GM21515 (cell line): ENCODE measurements at regions not wholly inside any gene's neighbourhood (a gene's known extent, or its start where the extent isn't known, plus 50 kb on each side); places are given as distances from the start of the nearest gene placed in this dataset.
"Not testable (repeated sequence)": the region's sequence is repeated elsewhere in the genome, so short reads cannot be mapped to it uniquely, and the experiment has no call there.

Experiments used
- ATAC-seq: cut with Tn5 transposase; IDR thresholded peaks from one replicate; pipeline ENCODE4 v1.9.1; 2021; ENCODE audit not compliant: unreplicated experiment

DNA sequence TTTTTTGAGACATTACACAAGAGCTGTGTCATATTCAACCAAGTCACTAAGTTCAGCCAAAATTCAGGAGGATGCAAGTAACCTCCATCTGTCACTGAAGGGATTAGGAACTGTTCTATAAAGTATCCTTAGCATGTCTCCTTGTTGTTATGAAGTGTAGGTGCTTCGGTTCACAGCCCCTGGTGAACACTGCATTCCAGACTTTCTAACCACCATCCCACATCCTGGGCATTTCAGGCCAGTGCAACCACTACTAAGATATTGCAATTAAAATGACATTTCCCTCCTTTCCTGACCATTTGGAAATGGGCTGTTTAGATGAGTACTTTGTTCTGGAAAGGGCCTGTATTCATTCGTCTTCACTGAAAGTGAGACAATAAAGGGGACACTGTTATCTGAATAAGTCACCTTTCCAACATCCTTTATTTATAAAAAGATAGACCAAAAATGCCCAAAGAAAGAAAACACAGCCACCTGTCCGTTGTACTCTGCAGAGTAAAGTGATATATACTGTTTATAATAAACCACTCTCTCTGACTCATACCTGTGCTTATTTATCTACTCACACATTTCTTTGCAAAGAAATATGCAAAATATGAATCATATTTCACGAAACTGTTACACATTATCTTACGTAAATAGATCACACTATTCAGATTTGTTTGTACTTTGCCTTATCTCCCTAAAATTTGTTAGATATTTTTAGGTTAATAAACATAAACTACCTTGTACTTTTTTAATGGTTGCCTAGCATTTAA lies 861.9 kb downstream of the CDH18 start:
- no peak for ATAC-seq

DNA sequence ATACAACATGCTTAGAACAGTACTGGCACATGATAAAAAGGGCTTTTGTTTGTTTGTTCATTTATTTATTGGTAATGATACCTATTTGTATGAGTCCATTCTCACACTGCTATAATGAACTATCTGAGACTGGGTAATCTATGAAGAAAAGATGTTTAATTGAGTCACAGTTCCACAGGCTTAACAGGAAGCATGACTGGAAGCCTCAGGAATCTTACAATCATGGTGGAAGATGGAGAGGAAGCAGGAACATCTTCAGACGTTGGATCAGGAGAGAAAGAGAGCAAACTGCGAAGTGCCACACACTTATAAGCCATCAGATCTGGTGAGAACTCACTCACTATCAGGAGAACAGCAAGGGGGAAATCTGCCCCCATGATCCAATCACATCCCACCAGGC lies 847.7 kb downstream of the CDH18 start:
- ATAC-seq: no peak

DNA sequence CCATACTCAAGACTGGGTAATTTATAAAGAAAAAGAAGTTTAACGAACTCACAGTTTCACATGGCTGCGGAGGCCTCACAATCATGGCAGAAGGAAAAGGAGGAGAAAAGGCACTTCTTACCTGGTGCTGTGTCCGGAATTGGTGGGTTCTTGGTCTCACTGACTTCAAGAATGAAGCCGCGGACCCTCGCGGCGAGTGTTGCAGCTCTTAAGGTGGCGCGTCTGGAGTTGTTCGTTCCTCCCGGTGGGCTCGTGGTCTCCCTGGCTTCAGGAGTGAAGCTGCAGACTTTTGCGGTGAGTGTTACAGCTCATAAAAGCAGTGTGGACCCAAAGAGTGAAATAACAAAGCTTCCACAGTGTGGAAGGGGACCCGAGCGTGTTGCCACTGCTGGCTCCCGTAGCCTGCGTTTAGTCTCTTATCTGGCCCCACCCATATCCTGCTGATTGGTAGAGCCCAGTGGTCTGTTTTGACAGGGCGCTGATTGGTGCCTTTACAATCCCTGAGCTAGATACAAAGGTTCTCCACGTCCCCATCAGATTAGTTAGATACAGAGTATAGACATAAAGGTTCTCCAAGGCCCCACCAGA lies 846.0 kb downstream of the CDH18 start:
- ATAC-seq: not testable (repeated sequence)

DNA sequence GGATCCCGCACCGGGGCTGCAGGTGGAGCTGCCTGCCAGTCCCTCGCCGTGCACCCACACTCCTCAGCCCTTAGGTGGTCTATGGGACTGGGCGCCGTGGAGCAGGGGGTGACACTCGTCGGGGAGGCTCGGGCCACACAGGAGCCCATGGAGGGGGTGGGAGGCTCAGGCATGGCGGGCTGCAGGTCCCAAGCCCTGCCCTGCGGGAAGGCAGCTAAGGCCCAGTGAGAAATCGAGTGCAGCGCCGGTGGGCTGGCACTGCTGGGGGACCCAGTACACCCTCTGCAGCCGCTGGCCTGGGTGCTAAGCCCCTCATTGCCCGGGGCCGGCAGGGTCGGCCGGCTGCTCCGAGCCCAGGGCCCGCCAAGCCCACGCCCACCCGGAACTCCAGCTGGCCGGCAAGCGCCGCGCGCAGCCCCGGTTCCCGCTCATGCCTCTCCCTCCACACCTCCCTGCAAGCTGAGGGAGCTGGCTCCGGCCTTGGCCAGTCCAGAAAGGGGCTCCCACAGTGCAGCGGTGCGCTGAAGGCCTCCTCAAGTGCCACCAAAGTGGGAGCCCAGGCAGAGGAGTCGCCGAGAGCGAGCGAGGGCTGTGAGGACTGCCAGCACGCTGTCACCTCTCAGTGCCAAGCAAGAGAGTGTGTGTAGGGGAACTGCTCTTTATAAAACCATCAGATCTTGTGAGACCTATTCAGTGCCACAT lies 845.1 kb downstream of the CDH18 start:
- not testable (repeated sequence) for ATAC-seq

DNA sequence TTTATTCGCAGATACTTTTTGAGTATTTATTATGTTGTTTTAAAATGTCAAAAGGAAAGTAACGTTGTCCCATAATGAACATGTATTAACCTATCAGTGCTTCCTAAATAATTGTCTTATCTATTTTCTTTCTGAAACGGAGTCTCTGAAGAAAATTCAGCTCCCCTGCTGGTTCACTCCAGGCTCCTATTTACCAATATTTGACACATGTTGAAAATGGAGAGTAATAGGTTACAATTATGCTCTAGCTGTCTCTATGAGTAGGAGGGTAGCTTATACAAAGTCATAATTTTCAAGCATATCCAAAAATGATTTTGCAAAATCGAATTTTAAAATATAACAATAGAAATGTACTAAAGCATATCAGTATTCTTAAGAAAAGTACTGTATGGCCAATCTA lies 844.1 kb downstream of the CDH18 start:
- ATAC-seq: no peak

DNA sequence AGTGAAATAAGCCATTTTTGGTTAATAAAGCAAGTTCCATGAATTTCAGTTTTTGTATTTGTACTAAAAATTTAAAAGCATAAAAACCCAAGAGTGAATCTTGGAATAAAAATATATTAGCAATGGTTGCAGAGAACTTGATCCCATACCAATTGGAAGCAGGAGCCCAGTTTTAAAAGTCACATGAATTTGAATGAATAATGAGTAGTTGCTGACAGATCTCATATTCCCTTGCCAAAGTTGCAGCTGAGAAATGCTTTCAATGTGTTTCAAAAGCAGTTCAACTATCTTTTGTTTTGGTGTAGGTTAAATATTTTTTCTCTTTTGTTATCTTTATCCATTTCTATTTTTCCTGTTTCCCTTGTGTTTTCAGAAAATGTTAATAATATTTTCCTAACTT lies 818.6 kb downstream of the CDH18 start:
- no peak for ATAC-seq

DNA sequence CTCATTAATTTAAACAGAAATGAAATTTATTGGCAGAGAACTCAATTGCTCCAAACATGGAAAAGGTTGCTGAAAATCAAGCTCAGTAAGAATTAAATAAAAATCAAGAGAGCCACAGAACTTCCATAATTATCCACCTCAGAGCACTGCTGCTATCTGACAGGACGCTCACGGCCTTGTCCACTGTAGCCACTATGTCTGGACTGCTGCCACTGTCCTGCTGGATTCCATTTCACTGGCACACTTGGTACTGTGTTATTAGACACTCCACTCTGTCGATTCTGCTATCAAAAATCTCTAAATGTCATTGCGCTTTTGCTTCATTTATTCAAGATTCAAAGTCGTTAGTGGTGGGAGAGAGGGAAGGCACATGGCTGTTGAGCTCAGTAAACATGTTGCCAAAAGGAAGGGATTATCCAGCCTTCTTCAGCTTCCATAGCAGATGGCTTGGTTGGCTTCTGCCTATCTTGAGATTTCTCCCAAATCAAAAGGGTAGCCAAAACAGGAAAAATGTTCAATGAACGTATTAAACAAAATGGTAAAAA lies 815.0 kb downstream of the CDH18 start:
- ATAC-seq: no peak

DNA sequence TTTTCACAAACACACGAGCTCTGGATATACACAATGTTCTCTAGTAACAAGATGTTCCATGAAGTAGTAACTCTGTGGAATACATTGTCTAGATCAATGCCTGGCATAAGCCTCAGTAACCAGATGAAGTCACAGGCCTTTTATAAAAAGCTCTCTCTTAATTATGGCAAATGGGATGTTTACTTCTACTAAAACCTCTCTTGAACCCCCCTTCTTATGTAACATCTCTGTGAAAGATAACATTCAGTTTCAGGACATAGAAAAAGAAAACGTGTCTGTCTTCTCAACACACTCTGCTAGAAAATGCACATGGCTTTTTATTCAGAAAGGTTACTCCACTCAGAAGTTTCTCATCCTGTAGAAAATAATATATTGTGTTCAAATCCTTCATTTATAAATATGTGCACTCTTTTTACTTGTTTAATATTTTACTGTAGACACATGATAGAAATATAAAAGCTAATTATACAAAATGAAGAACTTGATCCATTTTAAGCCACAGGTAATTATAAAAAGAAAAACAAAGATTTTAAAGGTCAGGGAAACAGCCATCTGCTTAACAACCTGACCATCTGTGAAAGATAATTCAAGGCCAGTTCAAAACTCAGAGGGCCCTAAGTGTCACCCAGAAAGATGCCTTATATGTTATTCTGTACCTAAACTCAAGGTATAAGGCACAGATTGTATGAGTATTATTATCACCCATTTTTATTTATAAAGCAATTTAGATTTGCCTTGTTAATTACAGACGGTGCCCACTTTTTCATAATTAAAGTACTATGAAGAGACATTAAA lies 812.0 kb downstream of the CDH18 start:
- ATAC-seq: no peak

DNA sequence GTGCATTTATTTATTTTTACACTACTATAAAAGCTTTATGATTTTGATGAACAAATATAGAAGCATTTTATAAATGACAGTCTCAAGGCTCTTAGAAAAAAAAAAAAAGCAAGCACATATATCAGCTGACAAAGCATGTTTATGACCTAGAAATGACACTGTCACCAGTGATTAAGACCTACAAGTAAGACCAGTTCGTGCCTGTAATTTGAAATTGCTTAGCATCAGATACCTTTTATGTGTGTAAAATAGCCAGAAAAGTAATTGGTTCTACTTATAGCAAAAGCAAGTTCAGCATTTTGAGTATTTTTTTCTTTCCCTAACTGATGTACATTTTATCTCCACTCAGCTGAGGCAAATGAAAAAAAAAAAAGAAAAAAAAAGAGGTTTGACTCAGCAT lies 808.4 kb downstream of the CDH18 start:
- no peak for ATAC-seq

DNA sequence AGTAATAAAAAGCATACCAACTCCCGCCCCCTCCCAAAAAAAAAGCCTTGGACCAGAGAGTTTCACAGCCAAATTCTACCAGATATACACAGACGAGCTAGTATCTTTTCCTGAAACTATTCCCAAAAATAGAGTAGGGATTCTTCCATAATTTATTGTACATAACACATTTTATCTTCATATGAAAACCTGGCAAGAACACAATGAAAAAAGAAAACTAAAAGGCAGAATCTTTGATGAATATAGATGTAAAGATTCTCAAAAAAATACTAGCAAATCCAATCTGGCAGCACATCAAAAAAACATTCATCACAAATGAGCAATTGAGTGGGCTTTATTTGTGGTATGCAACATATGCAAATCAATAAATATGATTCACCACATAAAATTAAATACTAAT lies 798.8 kb downstream of the CDH18 start:
- no peak for ATAC-seq

DNA sequence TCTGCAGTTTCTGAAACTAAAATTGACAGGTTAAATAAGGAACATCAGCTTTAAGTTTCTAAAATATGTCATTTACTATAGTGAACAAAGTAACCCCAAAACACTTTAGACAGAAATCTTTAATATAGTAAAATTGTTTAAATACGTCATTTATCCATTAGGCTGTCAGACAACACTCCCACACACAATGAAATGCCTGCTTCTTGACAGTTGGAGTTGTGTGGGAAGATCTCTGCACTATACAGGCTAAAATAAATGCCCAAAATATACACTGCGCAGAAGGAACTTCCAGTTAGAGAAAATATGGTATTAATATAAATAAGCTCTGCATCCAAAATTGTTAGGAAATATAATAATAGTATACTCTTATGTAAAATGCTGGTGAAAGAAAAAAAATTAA lies 794.4 kb downstream of the CDH18 start:
- ATAC-seq: no peak

DNA sequence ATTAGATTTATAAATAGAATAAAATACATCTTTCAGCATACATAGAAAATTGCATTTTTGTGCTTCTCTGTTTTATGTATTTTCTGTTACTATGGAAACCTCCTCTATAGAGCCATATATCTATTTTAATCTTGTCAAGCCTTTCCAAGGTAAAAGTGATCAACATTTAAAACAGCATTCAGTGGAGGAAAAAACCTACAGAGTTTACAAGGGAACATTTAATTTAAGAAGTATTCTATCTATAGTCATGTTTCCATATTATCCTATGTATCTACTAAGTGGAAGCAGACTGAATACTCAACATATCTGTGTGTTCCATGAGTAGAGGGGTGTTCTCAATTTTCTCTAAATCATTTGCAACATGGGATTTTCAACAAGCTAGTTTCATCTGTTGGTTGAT lies 791.4 kb downstream of the CDH18 start:
- ATAC-seq: no peak

DNA sequence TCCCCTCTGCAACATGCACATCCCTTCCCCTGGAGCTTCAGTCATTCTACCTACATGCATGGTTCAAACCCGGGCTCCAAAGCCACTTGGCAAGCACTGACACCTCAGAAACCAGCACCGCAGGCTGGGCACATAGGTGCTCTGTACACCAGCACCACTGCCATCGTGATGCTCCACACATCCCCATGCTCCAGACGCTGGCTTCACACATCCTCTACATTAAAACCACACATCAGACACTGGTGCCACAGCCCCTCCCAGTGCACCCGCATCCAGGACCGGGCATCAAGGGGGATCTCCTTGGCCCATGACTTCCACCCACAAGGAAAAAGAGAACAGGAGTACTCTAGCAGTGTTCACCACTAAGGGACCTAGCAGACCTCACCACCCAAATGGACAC lies 787.7 kb downstream of the CDH18 start:
- no peak for ATAC-seq

DNA sequence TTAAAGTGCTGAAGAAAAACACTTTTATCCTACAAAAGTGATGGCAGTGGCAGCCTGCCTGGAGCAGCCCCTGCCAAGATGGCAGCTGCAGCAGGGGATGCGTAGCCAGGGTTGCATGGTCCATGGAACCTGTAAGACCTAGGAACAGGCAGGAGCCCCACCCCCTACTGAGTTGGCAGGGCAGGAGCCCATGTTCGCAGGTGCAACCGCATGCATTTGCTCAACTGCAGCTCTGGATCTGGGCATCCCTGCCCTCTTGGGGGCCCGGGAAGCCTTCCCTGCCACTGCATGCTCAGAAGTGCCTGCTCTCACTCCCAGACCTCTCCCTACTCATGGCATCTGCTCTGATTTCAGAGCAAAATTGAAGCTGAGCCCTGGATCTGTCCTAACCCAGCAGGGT lies 779.6 kb downstream of the CDH18 start:
- no peak for ATAC-seq

DNA sequence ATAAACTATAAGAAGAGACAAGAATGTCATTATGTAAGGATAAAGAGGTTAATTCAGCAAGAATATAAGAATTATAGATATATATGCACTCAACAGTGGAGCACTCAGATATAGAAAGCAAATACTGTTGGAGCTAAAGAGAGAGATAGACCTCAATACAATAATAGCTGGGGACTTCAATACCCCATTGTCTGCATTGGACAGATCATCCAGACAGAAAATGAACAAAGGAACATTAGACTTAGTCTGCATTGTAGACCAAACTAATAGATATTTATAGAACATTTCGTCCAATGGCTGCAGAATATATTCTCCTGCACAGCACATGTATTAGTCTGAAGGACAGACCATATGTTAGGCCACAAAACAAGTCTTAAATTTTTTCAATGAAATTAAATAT lies 777.1 kb downstream of the CDH18 start:
- ATAC-seq: no peak

DNA sequence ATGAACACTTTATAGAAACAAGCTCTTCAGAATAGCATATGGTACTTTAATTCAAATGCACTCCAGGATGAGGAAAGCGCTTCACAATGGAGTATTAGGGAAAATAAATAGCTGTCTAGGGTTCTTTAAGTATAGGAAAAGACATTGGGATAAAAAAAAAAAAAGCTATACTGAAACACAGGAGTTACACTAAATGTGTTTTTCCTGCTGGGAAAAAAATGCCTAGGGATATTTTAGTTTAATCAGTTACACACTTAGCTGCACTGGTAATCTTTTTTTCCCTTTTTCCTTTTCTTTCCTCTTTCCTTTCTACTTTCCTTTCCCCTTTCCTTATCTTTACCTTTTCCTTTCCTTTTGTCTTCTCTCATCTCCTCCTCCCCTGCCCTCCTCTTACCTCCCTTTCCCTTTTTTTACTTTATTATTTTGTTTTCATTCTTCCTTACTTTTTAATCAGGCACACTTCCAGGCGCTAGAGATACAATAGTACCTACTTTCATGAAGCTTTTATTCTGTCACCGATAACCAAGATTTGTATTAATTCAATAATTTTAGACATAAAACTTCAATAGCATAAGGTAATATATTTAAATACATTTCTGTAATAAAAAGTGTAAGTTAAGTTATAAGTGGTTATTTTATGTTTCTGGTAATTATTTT lies 758.7 kb downstream of the CDH18 start:
- no peak for ATAC-seq

DNA sequence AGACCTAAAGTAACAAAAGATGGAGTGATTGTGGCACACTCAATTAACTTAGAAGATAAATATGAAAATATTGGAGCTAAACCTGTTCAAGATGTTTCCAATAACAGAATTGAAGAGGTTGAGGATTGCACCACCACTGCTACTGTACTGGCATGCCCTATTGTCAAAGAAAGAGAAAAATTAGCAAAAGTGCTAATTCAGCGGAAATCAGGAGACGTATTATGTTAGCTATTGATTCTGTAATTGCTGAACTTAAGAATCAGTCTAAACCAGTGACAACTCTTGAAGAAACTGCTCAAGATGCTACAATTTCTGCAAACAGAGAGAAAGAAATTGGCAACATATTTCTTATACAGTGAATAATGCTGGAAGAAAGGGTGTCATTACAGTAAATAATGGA lies 754.4 kb downstream of the CDH18 start:
- ATAC-seq: no peak

DNA sequence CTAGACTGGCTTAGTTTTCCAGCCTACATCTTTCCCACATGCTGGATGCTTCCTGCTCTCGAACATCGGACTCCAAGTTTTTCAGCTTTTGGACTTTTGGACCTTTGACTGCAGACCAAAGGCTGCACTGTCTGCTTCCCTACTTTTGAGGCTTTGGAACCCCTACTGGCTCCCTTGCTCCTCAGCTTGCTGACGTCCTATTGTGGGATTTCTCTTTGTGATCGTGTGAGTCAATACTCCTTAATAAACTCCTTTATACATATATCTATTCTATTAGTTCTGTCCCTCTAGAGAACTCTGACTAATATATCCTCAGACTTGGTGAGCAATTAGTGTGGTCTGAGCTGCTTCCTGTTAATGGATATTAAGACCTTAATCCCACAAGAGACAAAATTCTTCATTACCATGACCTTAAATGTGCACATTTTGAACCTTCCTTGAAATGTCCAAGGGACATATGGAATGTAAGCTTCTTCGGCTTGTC lies 752.9 kb downstream of the CDH18 start:
- ATAC-seq: no peak

DNA sequence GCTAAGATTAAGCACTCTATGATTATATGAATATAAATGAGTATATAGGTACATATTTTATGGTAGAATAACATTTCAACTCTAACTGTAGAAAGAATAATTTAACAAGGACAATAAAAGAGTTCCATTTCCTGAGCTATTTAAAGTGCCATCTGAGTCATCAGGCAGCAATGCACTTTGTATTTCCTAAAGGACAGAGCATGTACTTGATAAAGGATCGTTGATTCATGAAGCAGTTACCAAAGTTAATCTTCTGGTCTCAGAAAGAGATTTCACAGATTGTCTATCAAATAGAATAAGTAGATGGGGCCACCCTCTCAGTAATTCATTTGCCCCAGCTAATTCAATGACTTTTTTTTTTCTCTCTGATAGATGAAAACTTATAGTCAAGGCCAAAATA lies 747.8 kb downstream of the CDH18 start:
- no peak for ATAC-seq

DNA sequence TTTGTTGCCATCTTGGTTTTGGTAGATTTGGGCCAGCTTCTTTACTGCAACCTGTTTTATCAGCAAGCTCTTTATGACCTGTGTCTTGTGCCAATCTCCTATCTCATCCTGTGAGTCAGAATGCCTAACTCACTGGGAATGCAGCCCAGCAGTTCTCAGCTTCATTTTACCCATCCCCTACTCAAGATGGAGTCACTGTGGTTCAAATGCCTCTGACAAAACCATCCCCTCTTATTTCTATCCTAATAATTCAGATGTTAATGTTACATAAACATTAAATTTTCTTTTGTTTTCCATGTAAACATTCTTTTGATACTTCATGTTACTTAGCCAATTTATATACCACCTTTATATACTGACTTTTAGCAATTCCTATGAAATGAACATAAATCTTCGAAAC lies 746.3 kb downstream of the CDH18 start:
- ATAC-seq: no peak

DNA sequence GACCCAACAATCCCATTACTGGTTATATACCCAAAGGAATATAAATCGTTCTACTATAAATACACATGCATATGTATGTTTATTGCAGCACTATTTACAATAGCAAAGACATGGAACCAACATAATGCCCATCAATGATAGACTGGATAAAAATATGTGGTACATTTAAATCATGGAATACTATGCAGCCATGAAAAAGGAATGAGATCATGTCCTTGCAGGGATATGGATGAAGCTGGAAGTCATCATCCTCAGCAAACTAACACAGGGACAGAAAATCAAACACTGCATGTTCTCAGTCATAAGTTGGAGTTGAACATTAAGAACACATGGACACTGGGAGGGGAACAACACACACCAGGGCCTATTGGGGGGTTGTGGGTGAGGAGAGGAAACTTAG lies 741.8 kb downstream of the CDH18 start:
- not testable (repeated sequence) for ATAC-seq
